Ammon's horn (tissue), 1 donor: ENCODE measurements at regions not wholly inside any gene's neighbourhood (a gene's known extent, or its start where the extent isn't known, plus 50 kb on each side); places are given as distances from the start of the nearest gene placed in this dataset.

ENCODE experiments used
- DNase-seq: peaks from one replicate; pipeline ENCODE4 v3.0.0-alpha.2; 2016; ENCODE audit warnings: low spot score

GRCh38 chr3:72565593-72565992 is 282.7 kb downstream of the SHQ1 start:
- no peak for DNase-seq

GRCh38 chr3:72563690-72564370 is 284.4 kb downstream of the SHQ1 start:
- no peak for DNase-seq

- DNase-seq = peak; percentile 49
Observed at GRCh38 chr3:72560846-72561675, 287.2 kb downstream of the SHQ1 start.

GRCh38 chr3:72559385-72559784 is 288.9 kb downstream of the SHQ1 start:
- DNase-seq = no peak

GRCh38 chr3:72558001-72558400 is 290.2 kb downstream of the SHQ1 start:
- no peak for DNase-seq

- no peak for DNase-seq
Observed at GRCh38 chr3:72555714-72556113, 292.5 kb downstream of the SHQ1 start.

GRCh38 chr3:72554689-72555088 is 293.6 kb downstream of the SHQ1 start:
- DNase-seq = no peak

GRCh38 chr3:72553298-72553697 is 294.9 kb downstream of the SHQ1 start:
- no peak for DNase-seq

GRCh38 chr3:72550582-72551262 is 297.5 kb downstream of the SHQ1 start:
- DNase-seq = no peak

- no peak for DNase-seq
Observed at GRCh38 chr3:72549761-72550581, 298.3 kb downstream of the SHQ1 start.

GRCh38 chr3:72548981-72549380 is 299.3 kb downstream of the SHQ1 start:
- peak; percentile 12 for DNase-seq

- no peak for DNase-seq
Observed at GRCh38 chr3:72548461-72548860, 299.8 kb downstream of the SHQ1 start.

- no peak for DNase-seq
Observed at GRCh38 chr3:72547183-72547582, 301.1 kb downstream of the SHQ1 start.

- DNase-seq = no peak
Observed at GRCh38 chr3:72544239-72544638, 304.0 kb downstream of the SHQ1 start.

GRCh38 chr3:72543246-72543645 is 305.0 kb downstream of the SHQ1 start:
- no peak for DNase-seq

- DNase-seq = no peak
Observed at GRCh38 chr3:72542781-72543180, 305.5 kb downstream of the SHQ1 start.

GRCh38 chr3:72539856-72540255 is 308.4 kb downstream of the SHQ1 start:
- no peak for DNase-seq

- DNase-seq = no peak
Observed at GRCh38 chr3:72538070-72538745, 310.0 kb downstream of the SHQ1 start.

- no peak for DNase-seq
Observed at GRCh38 chr3:72537448-72537847, 310.8 kb downstream of the SHQ1 start.

- no peak for DNase-seq
Observed at GRCh38 chr3:72536878-72537267, 311.4 kb downstream of the SHQ1 start.

GRCh38 chr3:72536206-72536877 is 311.9 kb downstream of the SHQ1 start:
- DNase-seq = no peak
